ENCODE measurements at regions not wholly inside any gene's neighbourhood (a gene's known extent, or its start where the extent isn't known, plus 50 kb on each side); places are given as distances from the start of the nearest gene placed in this dataset.
"Not testable (repeated sequence)": the region's sequence is repeated elsewhere in the genome, so short reads cannot be mapped to it uniquely, and the experiment has no call there.

DNA sequence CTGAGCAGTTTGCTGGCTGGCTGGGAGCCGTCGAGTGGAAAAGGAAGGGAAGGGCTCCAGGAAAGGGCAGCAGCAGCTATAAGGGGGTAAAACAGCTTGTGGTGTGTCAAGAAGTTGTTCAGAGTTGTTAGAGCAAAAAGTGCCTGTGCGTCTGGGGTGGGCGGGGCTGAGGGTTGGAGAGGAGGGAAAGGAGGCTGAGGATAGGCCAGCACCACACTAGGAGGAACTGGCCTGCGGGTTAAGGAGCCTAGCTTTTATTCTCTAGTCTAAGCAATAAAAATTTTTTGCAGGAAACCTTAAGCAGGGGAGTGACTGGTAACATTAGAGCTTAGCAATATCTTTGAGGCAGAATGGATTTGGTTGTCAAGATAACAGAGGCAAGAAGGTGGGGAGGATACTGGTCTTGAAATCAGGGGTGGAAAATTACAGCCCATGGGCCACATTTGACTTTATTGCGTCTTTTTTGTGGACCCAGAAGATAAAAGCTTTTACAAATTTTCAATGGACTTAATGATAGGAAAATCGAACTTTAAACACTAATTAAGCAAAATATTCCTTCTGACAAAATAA lies 134.5 kb upstream of the AADACL2 start:
- DNase-seq (ENCODE audit: low spot score): no peak

DNA sequence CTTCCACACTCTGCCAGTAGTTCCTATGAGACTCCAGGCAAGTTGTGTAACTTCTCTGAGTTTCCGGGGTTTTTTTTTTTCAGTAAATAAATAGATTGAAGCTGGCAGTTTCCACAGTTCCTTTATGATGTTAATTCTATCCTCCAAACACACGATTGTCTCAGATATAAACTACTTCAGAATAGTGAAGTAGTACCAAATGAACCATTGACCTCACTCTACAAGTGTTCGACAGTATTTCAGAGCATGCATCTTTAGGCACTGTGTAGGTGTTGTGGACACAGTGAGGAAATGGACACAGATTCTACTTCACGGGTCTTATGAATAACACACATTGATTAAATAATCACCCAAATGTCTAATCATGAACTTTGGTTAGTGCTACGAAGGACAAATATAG lies 136.1 kb upstream of the IGSF10 start:
- DNase-seq (ENCODE audit: low spot score) (no peak), ATAC-seq (no peak)

More for the DNA sequence above, 134.5 kb upstream of the AADACL2 start:
- no peak for ATAC-seq

DNA sequence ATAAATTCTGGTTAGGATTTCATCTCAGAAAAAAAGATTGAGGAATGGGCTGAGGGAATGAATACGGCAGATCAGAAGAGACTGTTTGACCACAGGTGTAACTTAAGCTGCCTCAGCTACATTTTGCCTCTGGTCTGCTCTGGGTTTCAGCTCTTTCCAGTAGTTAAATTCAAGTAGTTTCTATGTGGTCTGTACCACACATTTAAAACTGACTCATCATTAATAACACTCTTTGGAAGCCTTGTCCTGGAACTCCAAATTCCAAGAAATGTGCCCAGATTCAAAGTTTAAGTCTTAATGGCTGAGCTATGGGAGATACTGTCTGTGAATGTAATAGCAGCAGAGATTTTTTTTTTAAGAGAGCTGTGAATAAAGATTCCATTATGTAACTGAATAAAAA lies 133.1 kb upstream of the IGSF10 start:
- ATAC-seq (no peak), DNase-seq (ENCODE audit: low spot score) (no peak)

DNA sequence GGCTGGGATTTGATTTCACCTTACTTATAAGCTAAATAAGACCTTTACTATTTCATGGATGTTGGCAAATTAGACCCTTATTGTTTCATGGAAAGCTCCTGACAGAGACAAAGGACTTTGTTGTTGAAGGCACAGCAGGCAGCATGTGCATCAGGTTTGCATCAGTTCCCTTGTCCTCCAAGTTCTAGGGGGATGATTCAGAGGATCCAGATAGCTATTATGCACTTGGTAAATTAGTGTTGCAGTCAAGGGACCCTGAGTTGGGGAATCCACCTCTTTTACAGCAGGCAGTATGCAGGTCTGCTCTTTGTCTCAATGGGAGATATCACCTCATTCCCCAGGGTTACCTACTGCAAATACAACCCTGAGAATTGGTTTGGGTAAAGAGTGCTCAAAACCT lies 131.4 kb upstream of the IGSF10 start:
- no peak for ATAC-seq
- no peak for DNase-seq (ENCODE audit: low spot score)

DNA sequence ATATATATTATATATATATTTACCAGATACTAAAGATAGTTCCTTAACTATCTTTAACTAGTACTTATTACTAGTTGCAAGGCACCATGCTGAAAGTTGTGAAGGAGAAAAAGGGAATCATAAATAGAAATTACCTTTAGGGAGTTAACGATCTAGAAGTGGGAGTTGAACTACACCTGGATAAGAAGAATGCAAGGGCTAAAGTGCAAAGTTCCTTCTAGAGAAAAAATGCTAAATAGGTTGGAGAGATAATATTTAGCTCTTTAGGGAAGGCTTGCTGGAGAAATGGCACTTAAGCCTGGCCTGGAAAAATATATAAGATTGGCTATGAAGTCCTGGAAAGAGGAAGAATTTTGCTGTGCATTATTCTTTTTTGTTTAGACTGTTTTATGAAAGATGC lies 130.6 kb upstream of the IGSF10 start:
- DNase-seq (ENCODE audit: low spot score) (no peak), ATAC-seq (no peak)

DNA sequence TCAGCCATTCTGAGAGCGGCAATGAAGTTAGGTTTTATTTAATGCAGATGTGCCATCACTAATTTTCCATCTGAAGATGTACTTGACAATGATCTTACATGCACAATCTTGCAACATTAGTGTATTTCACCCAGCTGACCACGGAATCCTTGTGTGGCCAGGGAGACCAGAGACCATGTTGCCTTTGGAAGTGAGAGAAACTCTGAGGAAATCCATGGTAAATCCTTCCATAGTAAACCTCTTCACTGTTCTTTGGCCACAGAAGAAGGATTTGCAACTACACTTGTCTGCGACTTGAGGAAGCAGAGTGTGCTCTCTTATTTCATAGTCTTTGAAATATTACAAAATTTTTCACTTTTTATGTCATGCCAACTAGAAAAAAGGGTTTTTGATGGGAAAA lies 128.4 kb upstream of the IGSF10 start:
- ATAC-seq (no peak), DNase-seq (ENCODE audit: low spot score) (no peak)

DNA sequence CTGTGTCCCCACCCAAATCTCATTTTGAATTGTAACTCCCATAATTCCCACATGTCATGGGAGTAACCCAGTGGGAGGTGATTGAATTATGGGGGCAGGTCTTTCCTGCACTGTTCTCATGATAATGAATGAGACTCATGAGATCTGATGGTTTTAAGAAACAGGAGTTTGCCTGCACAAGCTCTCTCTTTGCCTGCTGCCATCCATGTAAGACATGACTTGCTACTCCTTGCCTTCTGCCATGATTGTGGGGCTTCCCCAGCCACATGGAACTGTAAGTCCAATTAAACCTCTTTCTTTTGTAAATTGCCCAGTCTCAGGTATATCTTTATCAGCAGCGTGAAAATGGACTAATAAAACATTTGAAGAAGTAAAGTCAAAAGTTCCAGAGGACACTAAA lies 126.8 kb upstream of the IGSF10 start:
- ATAC-seq; DNase-seq (ENCODE audit: low spot score): not testable (repeated sequence)

DNA sequence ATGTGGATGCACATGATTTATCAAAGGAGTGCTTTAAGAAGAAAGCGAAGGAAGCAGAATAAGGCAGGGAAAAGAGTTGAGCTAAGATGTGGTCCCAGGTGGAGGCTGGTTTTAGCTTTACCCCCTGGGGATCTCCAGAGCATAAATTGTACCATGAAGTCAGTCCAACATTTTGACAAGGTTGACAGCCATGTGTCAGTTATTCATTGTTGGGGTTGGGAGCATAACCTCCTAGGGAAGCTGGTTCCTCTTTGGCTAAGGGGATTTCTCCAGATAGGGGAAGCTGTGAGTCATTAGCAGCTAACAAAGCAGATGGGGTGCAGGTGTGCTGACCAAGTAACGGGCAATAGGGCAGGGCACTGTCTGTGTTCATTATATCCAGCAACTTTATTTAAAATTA lies 123.7 kb upstream of the IGSF10 start:
- ATAC-seq (no peak), DNase-seq (ENCODE audit: low spot score) (no peak)

DNA sequence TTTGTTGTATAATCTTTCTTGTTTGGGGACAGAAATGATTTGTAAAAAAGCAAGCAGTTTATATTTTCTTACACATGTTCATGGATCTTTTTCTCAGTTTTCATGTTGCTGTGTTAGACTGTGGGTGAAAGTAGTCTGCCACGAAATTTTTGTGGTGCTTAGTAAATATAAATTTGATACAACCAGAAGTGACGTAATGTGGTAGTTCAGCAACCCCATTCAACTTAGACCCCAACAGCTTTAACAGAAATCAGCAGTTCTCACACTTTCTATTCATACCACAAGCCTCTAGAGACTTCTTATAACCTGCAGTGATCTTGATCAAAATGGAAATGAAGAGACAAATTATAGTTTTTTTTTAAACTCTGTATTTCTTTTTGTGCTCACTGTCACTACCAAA lies 120.2 kb upstream of the IGSF10 start:
- no peak for ATAC-seq

DNA sequence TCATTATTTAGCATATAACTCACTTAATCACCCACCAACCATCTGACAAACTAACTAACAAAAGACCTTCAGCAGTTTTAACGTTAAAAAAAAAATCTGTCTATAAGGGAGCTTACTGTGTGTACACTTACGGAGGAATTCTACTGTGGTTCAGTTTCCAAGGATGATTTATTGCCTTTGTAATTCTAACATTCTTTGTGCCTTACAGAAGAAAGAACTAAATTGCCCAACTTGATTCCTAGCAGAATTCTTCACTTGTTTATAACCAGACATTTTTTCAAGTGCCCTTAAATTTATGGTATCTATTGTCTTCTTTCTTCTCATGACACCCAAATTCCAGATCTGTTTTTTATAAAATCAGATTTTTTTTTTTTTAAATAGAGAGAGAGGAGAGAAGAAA lies 119.7 kb upstream of the IGSF10 start:
- DNase-seq (ENCODE audit: low spot score): no peak
- ATAC-seq: no peak

More for the DNA sequence above, 120.2 kb upstream of the IGSF10 start:
- DNase-seq (ENCODE audit: low spot score): no peak

DNA sequence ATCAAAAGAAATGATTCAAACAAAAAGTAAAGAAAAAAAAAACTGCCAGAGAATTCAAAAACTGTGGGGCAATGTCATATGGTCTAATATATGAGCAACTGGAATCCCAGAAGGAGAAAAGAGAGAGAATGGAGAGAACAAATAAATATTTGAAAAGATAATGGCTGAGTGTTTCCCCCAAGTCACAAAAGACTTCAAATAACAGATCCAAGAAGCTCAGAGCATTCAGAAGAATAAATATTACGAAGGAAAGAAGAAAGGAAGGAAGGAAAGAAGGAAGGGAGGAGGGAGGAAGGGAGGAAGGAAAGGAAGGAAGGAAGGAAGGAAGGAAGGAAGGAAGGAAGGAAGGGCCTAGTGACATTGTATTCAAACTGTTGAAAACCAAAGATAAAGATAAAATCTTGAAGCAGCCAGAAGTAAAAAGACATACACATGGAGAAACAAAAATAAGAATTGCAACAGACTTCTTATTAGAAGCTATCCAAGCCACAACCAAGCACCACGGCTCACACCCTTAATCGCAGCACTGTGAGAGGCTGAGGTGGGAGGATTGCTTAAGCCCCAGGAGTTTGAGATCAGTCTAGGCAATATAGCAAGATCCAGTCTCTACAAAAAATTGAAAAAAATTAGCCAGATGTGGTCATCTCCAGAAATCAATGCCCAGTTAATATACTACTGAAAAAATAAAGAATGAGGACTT lies 118.9 kb upstream of the IGSF10 start:
- ATAC-seq (no peak), DNase-seq (ENCODE audit: low spot score) (no peak)

DNA sequence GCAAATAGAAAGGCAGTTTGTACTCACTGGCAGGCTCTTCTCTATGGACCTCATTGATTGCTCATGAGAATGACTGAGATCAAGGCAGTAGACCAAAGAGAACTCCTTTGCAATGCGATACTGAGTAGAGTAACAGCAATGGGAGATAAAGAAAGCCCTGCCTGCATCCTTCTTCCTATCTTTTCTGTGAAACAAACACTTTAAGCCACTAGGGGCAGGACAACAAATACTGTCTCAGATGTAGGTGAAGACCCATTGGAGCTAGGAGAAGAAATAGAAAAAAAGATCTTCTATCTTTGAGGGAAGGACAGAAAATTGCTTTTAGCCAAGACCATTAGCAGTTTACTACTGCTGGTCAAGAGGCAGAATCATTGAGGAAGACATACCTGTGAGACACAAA lies 117.6 kb upstream of the IGSF10 start:
- DNase-seq (ENCODE audit: low spot score): no peak
- ATAC-seq: no peak

DNA sequence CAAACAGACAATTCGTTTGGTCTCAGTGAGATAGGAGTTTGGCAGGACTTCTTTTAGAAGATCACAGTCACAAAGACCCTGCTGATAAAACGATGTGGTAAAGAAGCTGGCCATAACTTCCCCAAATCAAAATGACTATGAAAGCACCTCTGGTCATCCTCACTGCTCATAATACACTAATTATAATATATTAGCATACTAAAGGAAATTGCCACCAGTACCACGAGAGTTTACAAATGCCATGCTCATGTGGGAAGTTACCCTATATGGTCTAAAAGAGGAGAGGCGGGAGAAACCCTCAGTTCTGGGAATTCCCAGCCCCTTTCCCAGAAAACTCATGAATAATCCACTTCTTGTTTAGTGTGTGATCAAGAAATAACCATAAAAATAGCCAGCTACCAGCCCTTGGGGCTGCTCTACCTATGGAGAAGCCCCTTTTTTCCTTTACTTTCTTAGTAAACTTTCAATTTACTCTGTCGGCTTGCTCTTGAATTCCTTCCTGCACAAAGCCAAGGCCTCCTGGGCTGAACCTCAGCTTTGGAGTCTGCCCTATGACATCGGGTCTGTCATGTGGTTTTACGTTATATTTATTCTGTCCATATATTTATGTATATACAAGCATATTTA lies 115.8 kb upstream of the IGSF10 start:
- DNase-seq (ENCODE audit: low spot score): no peak
- ATAC-seq: no peak

DNA sequence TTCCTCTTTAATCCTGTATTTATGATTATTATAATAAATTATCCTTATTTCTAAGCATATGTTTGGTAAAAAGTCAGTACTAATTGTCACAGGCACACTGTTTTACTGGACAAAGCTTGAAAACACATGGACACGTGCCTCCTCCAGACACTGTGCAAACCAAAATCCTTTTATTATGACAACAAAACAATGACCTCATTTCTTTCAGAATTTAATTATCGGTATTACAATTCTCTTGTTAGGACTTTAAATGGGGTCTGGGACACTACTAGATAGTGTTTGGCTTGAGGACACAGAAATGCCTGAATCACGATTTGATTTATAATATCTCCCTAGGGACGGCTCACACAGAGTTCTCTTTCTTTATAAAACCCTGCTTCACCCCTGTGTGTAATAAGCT lies 107.3 kb upstream of the IGSF10 start:
- no peak for DNase-seq (ENCODE audit: low spot score)
- ATAC-seq: no peak

DNA sequence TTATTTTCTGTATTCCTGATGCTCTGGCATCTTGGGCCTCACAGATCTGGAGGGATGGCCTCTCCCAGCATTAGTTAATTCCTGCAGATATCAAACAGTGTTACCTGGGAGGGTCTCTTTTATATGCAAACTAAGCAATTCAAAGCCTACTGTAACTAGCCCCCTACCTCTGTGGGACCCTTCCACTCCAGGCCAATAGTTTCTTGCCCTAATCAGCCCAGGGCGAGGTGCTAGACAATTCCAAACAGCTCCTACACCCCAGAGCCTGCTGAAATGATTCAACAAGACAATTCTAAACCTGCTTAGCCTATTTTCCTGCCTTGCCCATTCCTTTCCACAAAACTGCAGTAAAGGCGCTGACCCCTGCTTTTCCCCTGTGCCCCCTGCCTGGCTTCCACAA lies 106.6 kb upstream of the IGSF10 start:
- ATAC-seq: no peak

DNA sequence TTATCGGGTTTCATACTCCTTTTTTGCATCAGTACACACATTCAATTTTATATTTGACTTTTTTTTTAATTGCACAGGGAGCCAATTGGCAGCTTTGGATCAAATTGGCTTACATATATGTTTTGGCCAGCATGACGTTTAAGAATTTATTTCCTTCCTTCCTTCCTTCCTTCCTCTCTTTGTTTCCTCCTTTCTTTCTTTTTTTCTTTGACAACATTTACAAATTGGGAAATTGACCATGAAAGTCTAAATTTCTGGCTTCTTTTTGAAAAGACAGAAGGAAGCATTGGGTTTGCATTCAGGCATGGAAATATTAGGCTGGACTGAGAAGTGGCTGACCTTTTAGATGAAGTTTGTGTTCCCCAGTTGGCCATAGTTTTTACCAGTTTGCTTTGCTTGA lies 103.4 kb upstream of the IGSF10 start:
- no peak for DNase-seq (ENCODE audit: low spot score)
- no peak for ATAC-seq

More for the DNA sequence above, 106.6 kb upstream of the IGSF10 start:
- no peak for DNase-seq (ENCODE audit: low spot score)

DNA sequence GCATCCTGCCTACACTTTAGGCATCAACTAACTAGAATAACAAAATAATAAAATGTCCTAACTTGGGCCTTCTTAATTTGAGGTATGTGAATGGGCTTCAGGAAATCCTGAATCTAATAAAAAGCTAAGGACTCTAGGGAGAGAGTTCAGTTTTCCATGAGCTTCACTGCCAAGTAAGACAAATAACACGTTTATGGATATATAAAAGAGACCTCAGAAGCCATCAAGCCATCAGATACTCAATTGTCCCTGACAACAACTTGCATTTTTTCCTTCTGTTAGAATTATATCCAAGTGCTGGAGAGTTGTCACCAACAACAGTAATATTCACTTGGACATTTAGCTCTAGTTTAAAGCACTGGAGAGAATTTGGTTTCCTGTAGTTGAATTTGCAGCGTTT lies 102.4 kb upstream of the IGSF10 start:
- DNase-seq (ENCODE audit: low spot score) (no peak), ATAC-seq (no peak)

DNA sequence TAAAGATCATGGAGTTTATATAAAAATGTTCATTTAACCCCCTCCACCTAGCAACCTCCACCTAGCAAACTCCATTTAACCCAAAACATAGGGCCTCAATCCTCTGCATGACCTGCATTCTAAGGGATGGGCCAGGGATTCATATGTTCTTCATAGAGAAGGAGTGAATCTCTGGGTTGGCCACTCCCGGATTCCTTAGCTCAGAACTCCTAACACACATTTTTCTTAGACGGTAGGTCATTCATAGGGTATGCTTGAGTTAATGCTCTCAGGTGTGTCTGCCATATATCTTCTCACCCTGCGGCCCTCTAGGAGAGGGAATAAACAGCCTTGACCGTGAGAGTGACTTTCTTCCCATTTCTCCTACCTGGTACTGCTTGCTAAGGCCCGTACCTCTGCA lies 102.0 kb upstream of the IGSF10 start:
- ATAC-seq: no peak
- no peak for DNase-seq (ENCODE audit: low spot score)

DNA sequence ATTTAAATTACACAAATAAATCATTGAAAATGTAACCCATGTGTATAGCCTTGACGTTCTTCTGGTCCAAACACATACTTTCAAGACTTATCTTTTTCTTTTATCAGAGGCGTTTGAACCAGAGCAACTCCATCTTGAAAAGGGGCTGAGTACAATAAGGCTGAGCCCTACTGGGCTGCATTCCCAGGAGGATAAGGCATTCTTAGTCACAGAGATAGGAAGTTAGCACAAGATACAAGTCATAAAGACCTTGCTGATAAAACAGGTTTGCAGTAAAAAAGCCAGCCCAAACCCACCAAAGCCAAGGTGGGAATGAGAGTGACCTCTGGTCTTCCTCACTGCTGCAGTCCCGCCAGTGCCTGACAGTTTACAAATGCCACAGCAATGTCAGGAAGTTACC lies 101.0 kb upstream of the IGSF10 start:
- no peak for DNase-seq (ENCODE audit: low spot score)
- no peak for ATAC-seq

DNA sequence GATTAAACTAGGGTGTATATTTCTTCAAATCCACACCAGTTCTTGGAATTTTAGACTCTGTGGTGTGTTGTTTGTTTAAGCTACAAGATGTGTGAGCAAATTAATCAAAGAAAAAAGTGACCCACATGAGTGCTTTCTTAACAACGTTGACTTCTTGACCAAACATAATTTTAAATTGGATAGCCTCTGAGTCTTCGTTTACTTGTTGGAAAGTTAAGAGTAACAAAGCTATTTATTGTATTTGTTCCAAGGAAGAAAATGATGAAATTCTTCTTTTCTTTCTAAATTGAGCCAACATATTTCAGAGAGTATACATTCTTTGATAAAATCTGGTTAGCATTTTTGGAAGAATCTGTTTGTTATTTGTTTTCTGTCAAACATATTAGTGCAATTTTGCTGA lies 99.9 kb upstream of the IGSF10 start:
- DNase-seq (ENCODE audit: low spot score) (no peak), ATAC-seq (no peak)

DNA sequence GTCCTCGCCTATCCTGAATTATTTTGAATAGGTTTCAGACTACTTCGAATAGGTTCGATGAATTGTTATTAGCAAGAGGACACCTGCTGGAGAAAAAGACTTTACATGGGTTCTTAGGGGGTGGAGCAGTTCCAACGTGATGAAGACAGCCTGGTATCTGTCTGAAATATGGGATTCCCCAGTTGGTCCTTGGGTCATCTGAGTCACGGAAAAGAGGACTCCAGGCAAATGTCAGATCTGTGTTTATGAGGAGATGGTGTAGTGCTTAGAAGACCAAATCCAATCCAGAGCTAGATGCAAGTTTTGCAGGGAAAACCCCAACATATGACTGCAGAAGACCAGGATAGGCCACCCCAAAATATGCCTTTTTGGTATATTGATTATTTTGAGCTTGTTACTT lies 98.9 kb upstream of the IGSF10 start:
- DNase-seq (ENCODE audit: low spot score): no peak
- ATAC-seq: no peak

DNA sequence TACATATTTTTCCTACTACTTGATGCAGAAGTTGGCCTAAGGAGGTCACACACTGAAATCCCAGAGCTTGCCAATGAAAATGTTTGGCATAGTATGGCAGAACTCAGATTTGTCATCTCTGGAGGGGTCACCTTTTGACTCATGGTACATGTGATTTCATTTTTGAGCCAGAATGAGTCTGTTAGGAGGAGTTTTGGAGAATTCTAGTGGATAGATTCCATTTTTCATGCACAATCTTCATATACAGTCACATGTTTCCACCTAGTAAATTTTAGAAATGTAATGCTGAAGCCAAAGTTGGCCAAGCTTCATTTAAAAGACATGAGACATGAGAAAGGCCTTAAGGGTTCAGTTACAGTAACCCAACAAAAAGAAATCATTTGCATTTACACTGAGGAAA lies 97.8 kb upstream of the IGSF10 start:
- DNase-seq (ENCODE audit: low spot score): no peak
- ATAC-seq: no peak

All from left lobe of liver (tissue), 2 donors.